IMR-90 (cell line): ENCODE measurements at regions not wholly inside any gene's neighbourhood (a gene's known extent, or its start where the extent isn't known, plus 50 kb on each side); places are given as distances from the start of the nearest gene placed in this dataset.

ENCODE experiments used
- ATAC-seq: fragments of 200-7000 bp; cut with Tn5 transposase; 2 replicates; pipeline ENCODE4 v1.9.1; 2020; ENCODE audit warnings: low read depth, mild to moderate bottlenecking, moderate library complexity
- BruUV-seq: library from RNA; stranded (reverse); fragments of 400-500 nt; replicated peaks from 2 replicates; lab custom pipeline; 2021; lab: Mats Ljungman, UMichigan
- CTCF ChIA-PET: fragments of 300-600 bp; formaldehyde crosslinking; extraction: SDS; loops from one replicate; lab custom pipeline; 2021; ENCODE audit warnings: antibody characterized with exemption; lab: Yijun Ruan, JAX
- POLR2A ChIA-PET: fragments of 300-600 bp; sonication (Branson Sonifier 250); formaldehyde crosslinking; loops from one replicate; lab custom pipeline; 2022; ENCODE audit warnings: antibody characterized with exemption; ENCODE audit not compliant: unreplicated experiment; lab: Charles Lee
- DNase-seq: peaks from one replicate; pipeline ENCODE4 v3.0.0; 2013
- H2AFZ ChIP-seq: replicated peaks from 2 replicates; pipeline ENCODE3; 2013; ENCODE audit warnings: low read length, mild to moderate bottlenecking; ENCODE audit not compliant: poor library complexity
- H2AK5ac ChIP-seq: 2 replicates; pipeline ENCODE4 v1.6.1; 2013; ENCODE audit warnings: low read depth, low read length, inconsistent platforms
- H2AK9ac ChIP-seq: replicated peaks from 2 replicates; pipeline ENCODE3; 2013; ENCODE audit warnings: mild to moderate bottlenecking, low read depth, low read length, moderate library complexity; ENCODE audit not compliant: poor library complexity
- H2BK120ac ChIP-seq: 2 replicates; pipeline ENCODE4 v1.6.1; 2013; ENCODE audit warnings: low read depth, low read length, inconsistent platforms
- H2BK15ac ChIP-seq: 3 replicates; pipeline ENCODE4 v1.6.1; 2013; ENCODE audit warnings: low read depth, low read length, inconsistent platforms
- H2BK20ac ChIP-seq: 2 replicates; pipeline ENCODE4 v1.6.1; 2013; ENCODE audit warnings: low read depth, mild to moderate bottlenecking, inconsistent platforms, low read length, moderate library complexity
- H2BK5ac ChIP-seq: 2 replicates; pipeline ENCODE4 v1.6.1; 2013; ENCODE audit warnings: mild to moderate bottlenecking, low read depth, low read length, inconsistent platforms; ENCODE audit not compliant: poor library complexity, severe bottlenecking
- H3K14ac ChIP-seq: replicated peaks from 2 replicates; pipeline ENCODE4 v1.6.1; 2013; ENCODE audit warnings: low read depth, low read length, inconsistent platforms
- H3K18ac ChIP-seq: 2 replicates; pipeline ENCODE4 v1.6.1; 2013; ENCODE audit warnings: low read depth, low read length, control low read depth
- H3K23ac ChIP-seq: 2 replicates; pipeline ENCODE4 v1.6.1; 2013; ENCODE audit warnings: low read depth, low read length, inconsistent platforms
- H3K27ac ChIP-seq: 2 replicates; pipeline ENCODE4 v1.5.1; 2013; ENCODE audit warnings: mild to moderate bottlenecking, control low read depth, low read length; ENCODE audit not compliant: insufficient read depth
- H3K27me3 ChIP-seq: 2 replicates; pipeline ENCODE4 v1.6.1; 2013; ENCODE audit warnings: low read length; ENCODE audit not compliant: control insufficient read depth, insufficient read depth
- H3K36me3 ChIP-seq: 2 replicates; pipeline ENCODE4 v1.6.1; 2013; ENCODE audit warnings: low read length, mixed read lengths; ENCODE audit not compliant: control insufficient read depth, insufficient read depth
- H3K4ac ChIP-seq: 2 replicates; pipeline ENCODE4 v1.6.1; 2013; ENCODE audit warnings: low read depth, low read length, inconsistent platforms
- H3K4me1 ChIP-seq: 2 replicates; pipeline ENCODE4 v1.6.1; 2013; ENCODE audit warnings: low read length, mixed read lengths; ENCODE audit not compliant: control insufficient read depth, insufficient read depth
- H3K4me2 ChIP-seq: 2 replicates; pipeline ENCODE4 v1.6.1; 2013; ENCODE audit warnings: low read depth, mild to moderate bottlenecking, control low read depth, low read length, moderate library complexity
- H3K4me3 ChIP-seq: 2 replicates; pipeline ENCODE4 v1.5.1; 2013; ENCODE audit warnings: low read depth, mild to moderate bottlenecking, control low read depth, low read length, moderate library complexity; ENCODE audit not compliant: insufficient read depth
- H3K56ac ChIP-seq: 2 replicates; pipeline ENCODE4 v1.6.1; 2013; ENCODE audit warnings: low read length, inconsistent platforms; ENCODE audit not compliant: insufficient read depth; ENCODE audit errors: extremely low read depth
- H3K79me1 ChIP-seq, 2 experiments: 2 replicates each; pipeline ENCODE4 v1.6.1; 2013; ENCODE audit warnings: low read length in 2 of 2, inconsistent platforms in 1 of 2, low read depth in 1 of 2
- H3K9ac ChIP-seq: 2 replicates; pipeline ENCODE4 v1.6.1; 2013; ENCODE audit warnings: low read depth, low read length, control low read depth
- H3K9me1 ChIP-seq: 2 replicates; pipeline ENCODE4 v1.6.1; 2013; ENCODE audit warnings: low read length, inconsistent platforms; ENCODE audit not compliant: insufficient read depth
- H3K9me3 ChIP-seq: 2 replicates; pipeline ENCODE4 v1.6.1; 2013; ENCODE audit warnings: low read length; ENCODE audit not compliant: control insufficient read depth, insufficient read depth
- H4K20me1 ChIP-seq: 2 replicates; pipeline ENCODE4 v1.6.1; 2013; ENCODE audit warnings: low read length, inconsistent platforms; ENCODE audit not compliant: insufficient read depth
- H4K5ac ChIP-seq: 2 replicates; pipeline ENCODE4 v1.6.1; 2013; ENCODE audit warnings: mild to moderate bottlenecking, low read depth, low read length, control low read depth
- H4K8ac ChIP-seq, 2 experiments: 2 replicates each; pipeline ENCODE4 v1.6.1; 2013; ENCODE audit warnings: low read depth in 2 of 2, low read length in 2 of 2, control low read depth in 1 of 2, inconsistent platforms in 1 of 2
- H4K91ac ChIP-seq: 2 replicates; pipeline ENCODE4 v1.6.1; 2013; ENCODE audit warnings: low read depth, low read length, inconsistent platforms; ENCODE audit not compliant: insufficient read depth
- BHLHE40 ChIP-seq: fragments of 150-350 bp; IDR thresholded peaks from 2 replicates; pipeline ENCODE4 v1.6.1; 2016; ENCODE audit warnings: mild to moderate bottlenecking, low read depth, low read length
- CEBPB ChIP-seq: IDR thresholded peaks from 2 replicates; pipeline ENCODE4 v1.6.1; 2012; ENCODE audit warnings: low read depth, low read length, improper control_type of control experiment
- CHD1 ChIP-seq: IDR thresholded peaks from 2 replicates; pipeline ENCODE4 v1.6.1; 2012; ENCODE audit warnings: low read depth, low read length, improper control_type of control experiment
- FOS ChIP-seq: fragments of 150-350 bp; IDR thresholded peaks from 2 replicates; pipeline ENCODE4 v1.6.1; 2016; ENCODE audit warnings: low read depth, low read length
- MAFK ChIP-seq: IDR thresholded peaks from 2 replicates; pipeline ENCODE4 v1.6.1; 2012; ENCODE audit warnings: low read depth, low read length, improper control_type of control experiment
- MAZ ChIP-seq: IDR thresholded peaks from 2 replicates; pipeline ENCODE4 v1.6.1; 2012; ENCODE audit warnings: low read depth, mild to moderate bottlenecking, low read length, improper control_type of control experiment, moderate library complexity, borderline replicate concordance
- MXI1 ChIP-seq: IDR thresholded peaks from 2 replicates; pipeline ENCODE4 v1.6.1; 2012; ENCODE audit warnings: low read depth, mild to moderate bottlenecking, low read length, moderate library complexity, borderline replicate concordance
- NFE2L2 ChIP-seq: fragments of 150-350 bp; IDR thresholded peaks from 2 replicates; pipeline ENCODE4 v1.6.1; 2016; ENCODE audit warnings: low read depth, mild to moderate bottlenecking, low read length
- POLR2A ChIP-seq: IDR thresholded peaks from 2 replicates; pipeline ENCODE4 v1.6.1; 2012; ENCODE audit warnings: mild to moderate bottlenecking, low read depth, low read length
- RAD21 ChIP-seq: IDR thresholded peaks from 2 replicates; pipeline ENCODE4 v1.6.1; 2012; ENCODE audit warnings: low read length, improper control_type of control experiment
- RCOR1 ChIP-seq: IDR thresholded peaks from 2 replicates; pipeline ENCODE4 v1.6.1; 2012; ENCODE audit warnings: mild to moderate bottlenecking, low read length, improper control_type of control experiment; ENCODE audit not compliant: insufficient replicate concordance
- RFX5 ChIP-seq: IDR thresholded peaks from 2 replicates; pipeline ENCODE4 v1.8.0; 2012; ENCODE audit warnings: low read depth, mild to moderate bottlenecking, low read length, moderate library complexity
- SMC3 ChIP-seq: fragments of 150-350 bp; IDR thresholded peaks from 2 replicates; pipeline ENCODE4 v1.6.1; 2016; ENCODE audit warnings: low read depth, mild to moderate bottlenecking, antibody characterized with exemption, low read length, moderate library complexity
- WGBS, 2 experiments: methylation state at CpG; one replicate each; pipeline versions ENCODE4 v1.1.5 to v1.1.7; 2013; ENCODE audit warnings: missing lambda C conversion rate in 2 of 2; ENCODE audit not compliant: insufficient read length in 1 of 2; ENCODE audit errors: extremely low coverage in 2 of 2; 5-methylcytosine and 5-hydroxymethylcytosine counted together
- dilution Hi-C: fragments of 300-500 bp; cut with HindIII; formaldehyde crosslinking; loops from one replicate; pipeline ENCODE4 v1.14.3; 2018; ENCODE audit warnings: low sequenced_read_pairs; ENCODE audit not compliant: unreplicated experiment
- in situ Hi-C: fragments of 300-500 bp; cut with MboI; formaldehyde crosslinking; loops from 3 replicates; pipeline ENCODE4 v1.14.3; 2019; ENCODE audit warnings: low sequenced_read_pairs, inconsistent platforms, mixed read lengths
- intact Hi-C: fragments of 100-400 bp; cut with micrococcal nuclease; formaldehyde crosslinking; loops from 2 replicates; pipeline ENCODE4 v1.10.0; 2022
- TF ChIP-seq, protein P1 (sequence below): fragments of 150-350 bp; IDR thresholded peaks from 2 replicates; pipeline ENCODE4 v1.6.1; 2017; ENCODE audit warnings: mild to moderate bottlenecking, antibody characterized with exemption, low read length, low read depth
- TF ChIP-seq, protein P2 (sequence below): fragments of 150-350 bp; IDR thresholded peaks from 2 replicates; pipeline ENCODE4 v1.6.1; 2016; ENCODE audit warnings: low read depth, mild to moderate bottlenecking, low read length, moderate library complexity, borderline replicate concordance
- TF ChIP-seq, protein P3 (sequence below): conservative IDR thresholded peaks from 2 replicates; pipeline ENCODE4 v1.5.1; 2012; ENCODE audit warnings: mild to moderate bottlenecking, low read depth, low read length, improper control_type of control experiment

DNA sequence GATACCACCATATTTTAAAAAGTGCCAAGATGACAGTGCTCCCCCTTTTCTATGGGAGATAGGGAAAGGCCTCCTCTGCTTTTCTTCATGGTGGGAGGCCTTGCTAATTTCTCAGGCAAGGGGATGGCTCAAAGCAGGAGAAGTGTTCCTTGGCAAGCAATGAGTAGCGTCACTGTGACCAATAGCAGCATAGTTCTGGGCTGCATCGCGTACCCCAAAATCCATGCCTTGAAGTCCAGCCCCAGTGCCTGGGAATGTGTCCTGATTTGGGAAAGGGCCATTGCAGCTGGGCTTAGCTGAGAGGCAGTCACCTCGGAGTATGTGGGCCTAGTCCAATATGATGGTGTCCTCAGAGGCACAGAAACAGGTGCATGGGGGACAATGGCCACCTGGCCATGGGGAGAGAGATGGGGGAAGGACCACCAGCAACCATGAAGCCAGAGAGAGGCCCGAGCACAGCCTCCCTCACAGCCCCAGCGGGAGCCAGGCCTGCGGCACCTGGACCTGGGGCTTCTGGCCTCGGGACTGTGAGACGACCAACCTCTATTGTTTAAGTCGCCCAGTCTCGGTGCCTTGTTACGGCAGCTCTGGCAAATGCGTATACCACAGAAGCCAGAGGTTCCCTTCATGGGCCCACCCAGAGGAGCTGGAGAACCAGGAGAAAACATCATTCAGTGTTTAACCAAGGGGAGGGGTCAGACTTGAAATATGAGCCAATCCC lies 153.1 kb upstream of the RPS6KA2 start:
- DNase-seq (no peak), ATAC-seq (no peak)
- Histone ChIP-seq H3K9me1 (no peaks in the 10 kb centered on the region), H3K79me1 (no peaks in the 10 kb centered on the region), H3K4ac (no peak overlapping the region), H3K4me3 (no peak overlapping the region), H4K91ac (no peak overlapping the region), H3K23ac (no peak overlapping the region), H2BK120ac (no peak overlapping the region), H2BK20ac (no peak overlapping the region), H3K18ac (no peak overlapping the region), H3K27ac (no peak overlapping the region), H2BK15ac (no peak overlapping the region), H3K27me3 (peaks cover 11% of the 10 kb centered on the region; the same call in 1 of the 2 replicates), H2AK5ac (no peak overlapping the region), H2BK5ac (no peak overlapping the region), H3K56ac (no peak overlapping the region), H4K5ac (no peak overlapping the region), H2AK9ac (no peak overlapping the region), H4K20me1 (no peaks in the 10 kb centered on the region), H3K4me2 (no peak overlapping the region), H3K14ac (no peak overlapping the region), H3K9ac (no peak overlapping the region), H3K9me3 (no peaks in the 10 kb centered on the region), H3K4me1 (no peaks in the 10 kb centered on the region), H3K36me3 (no peaks in the 10 kb centered on the region), H2AFZ (no peak overlapping the region), H4K8ac (no peak overlapping the region)
- WGBS, 2 experiments = 80% methylated on average over 3 of the region's 13 CpGs; no CpG with 5 or more reads in 1 of the 2 experiments
- dilution Hi-C loops (no loop called here), intact Hi-C loops (loop anchor here (10.0 kb wide), 1 partner anchor 1115 kb away; no protein-coding TSS in a partner anchor), in situ Hi-C loops (no loop called here)
- ChIA-PET CTCF (no interaction called here), POLR2A (no interaction called here)
- TF ChIP-seq MAZ (no peak), CEBPB (no peak), MAFK (no peak), RAD21 (no peak), RCOR1 (no peak), BHLHE40 (no peak), SMC3 (no peak), RFX5 (no peak), FOS (no peak), CHD1 (no peak), MXI1 (no peak), NFE2L2 (no peak), POLR2A (no peak)
- TF ChIP-seq, protein P1, sequence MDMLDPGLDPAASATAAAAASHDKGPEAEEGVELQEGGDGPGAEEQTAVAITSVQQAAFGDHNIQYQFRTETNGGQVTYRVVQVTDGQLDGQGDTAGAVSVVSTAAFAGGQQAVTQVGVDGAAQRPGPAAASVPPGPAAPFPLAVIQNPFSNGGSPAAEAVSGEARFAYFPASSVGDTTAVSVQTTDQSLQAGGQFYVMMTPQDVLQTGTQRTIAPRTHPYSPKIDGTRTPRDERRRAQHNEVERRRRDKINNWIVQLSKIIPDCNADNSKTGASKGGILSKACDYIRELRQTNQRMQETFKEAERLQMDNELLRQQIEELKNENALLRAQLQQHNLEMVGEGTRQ = no peak
- TF ChIP-seq, protein P2, sequence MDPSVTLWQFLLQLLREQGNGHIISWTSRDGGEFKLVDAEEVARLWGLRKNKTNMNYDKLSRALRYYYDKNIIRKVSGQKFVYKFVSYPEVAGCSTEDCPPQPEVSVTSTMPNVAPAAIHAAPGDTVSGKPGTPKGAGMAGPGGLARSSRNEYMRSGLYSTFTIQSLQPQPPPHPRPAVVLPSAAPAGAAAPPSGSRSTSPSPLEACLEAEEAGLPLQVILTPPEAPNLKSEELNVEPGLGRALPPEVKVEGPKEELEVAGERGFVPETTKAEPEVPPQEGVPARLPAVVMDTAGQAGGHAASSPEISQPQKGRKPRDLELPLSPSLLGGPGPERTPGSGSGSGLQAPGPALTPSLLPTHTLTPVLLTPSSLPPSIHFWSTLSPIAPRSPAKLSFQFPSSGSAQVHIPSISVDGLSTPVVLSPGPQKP = no peak
- TF ChIP-seq, protein P3, sequence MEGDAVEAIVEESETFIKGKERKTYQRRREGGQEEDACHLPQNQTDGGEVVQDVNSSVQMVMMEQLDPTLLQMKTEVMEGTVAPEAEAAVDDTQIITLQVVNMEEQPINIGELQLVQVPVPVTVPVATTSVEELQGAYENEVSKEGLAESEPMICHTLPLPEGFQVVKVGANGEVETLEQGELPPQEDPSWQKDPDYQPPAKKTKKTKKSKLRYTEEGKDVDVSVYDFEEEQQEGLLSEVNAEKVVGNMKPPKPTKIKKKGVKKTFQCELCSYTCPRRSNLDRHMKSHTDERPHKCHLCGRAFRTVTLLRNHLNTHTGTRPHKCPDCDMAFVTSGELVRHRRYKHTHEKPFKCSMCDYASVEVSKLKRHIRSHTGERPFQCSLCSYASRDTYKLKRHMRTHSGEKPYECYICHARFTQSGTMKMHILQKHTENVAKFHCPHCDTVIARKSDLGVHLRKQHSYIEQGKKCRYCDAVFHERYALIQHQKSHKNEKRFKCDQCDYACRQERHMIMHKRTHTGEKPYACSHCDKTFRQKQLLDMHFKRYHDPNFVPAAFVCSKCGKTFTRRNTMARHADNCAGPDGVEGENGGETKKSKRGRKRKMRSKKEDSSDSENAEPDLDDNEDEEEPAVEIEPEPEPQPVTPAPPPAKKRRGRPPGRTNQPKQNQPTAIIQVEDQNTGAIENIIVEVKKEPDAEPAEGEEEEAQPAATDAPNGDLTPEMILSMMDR = no peak
- no TSS peak for BruUV-seq
